Upper lobe of left lung (tissue), 6 donors: ENCODE measurements at regions not wholly inside any gene's neighbourhood (a gene's known extent, or its start where the extent isn't known, plus 50 kb on each side); places are given as distances from the start of the nearest gene placed in this dataset.
A peak's percentile ranks its signal among the peaks of the same experiment; 100 is the strongest.

ENCODE experiments used
- ATAC-seq, 2 donors: fragments of 200-7000 bp; cut with Tn5 transposase; one replicate each; pipeline ENCODE4 v1.9.1; 2022; ENCODE audit warnings: mild to moderate bottlenecking in 2 of 2, moderate library complexity in 2 of 2; ENCODE audit not compliant: low FRiP score in 2 of 2
- DNase-seq, 2 donors: peaks; one replicate each; pipeline ENCODE4 v3.0.0-alpha.2; 2019 to 2020
- H3K27ac ChIP-seq, 4 donors: fragments of 200-600 bp; sonication (generic); one replicate each; pipeline ENCODE4 v1.5.1; 2016 to 2019
- H3K27me3 ChIP-seq, 4 donors: fragments of 200-600 bp; sonication (generic); one replicate each; pipeline ENCODE4 v1.5.1; 2017 to 2019
- H3K36me3 ChIP-seq, 4 donors: fragments of 200-600 bp; sonication (generic); one replicate each; pipeline ENCODE4 v1.5.1; 2016 to 2019
- H3K4me1 ChIP-seq, 4 donors: fragments of 200-600 bp; sonication (generic); one replicate each; pipeline ENCODE4 v1.5.1; 2018 to 2019
- H3K4me3 ChIP-seq, 4 donors: fragments of 200-600 bp; sonication (generic); one replicate each; pipeline ENCODE4 v1.5.1; 2017 to 2019; ENCODE audit warnings: mild to moderate bottlenecking in 2 of 4, moderate library complexity in 1 of 4
- H3K9me3 ChIP-seq, 4 donors: fragments of 200-600 bp; sonication (generic); one replicate each; pipeline ENCODE4 v1.5.1; 2018 to 2019
- CTCF ChIP-seq, 6 experiments: fragments of 450-650 bp in 4 of 6; fragments of 200-600 bp in 2 of 6; sonication (generic) in 2 of 6; IDR thresholded peaks; one replicate each; pipeline ENCODE4 v1.5.1; 2016 to 2019; ENCODE audit warnings: antibody characterized with exemption in 6 of 6
- EP300 ChIP-seq, 4 donors: sonication (generic); formaldehyde crosslinking; IDR thresholded peaks; one replicate each; pipeline ENCODE4 v1.5.1; 2017; ENCODE audit warnings: antibody characterized with exemption in 4 of 4, control low read depth in 2 of 4
- POLR2A ChIP-seq, 4 donors: fragments of 450-650 bp; IDR thresholded peaks; one replicate each; pipeline ENCODE4 v1.5.1; 2016 to 2017; ENCODE audit warnings: antibody characterized with exemption in 4 of 4, mild to moderate bottlenecking in 2 of 4
- POLR2AphosphoS5 ChIP-seq, 2 donors: sonication (generic); formaldehyde crosslinking; IDR thresholded peaks; one replicate each; pipeline ENCODE4 v1.5.1; 2017; ENCODE audit warnings: antibody characterized with exemption in 2 of 2
- WGBS, 2 donors: methylation state at CpG; one replicate each; pipeline ENCODE4 v1.1.5; 2017 to 2018; 5-methylcytosine and 5-hydroxymethylcytosine counted together
- donor health status: DM: no; HTN: no; CAD: no; lungs with moderate emphysema.
- donor health status: DM: no; HTN: yes; CAD: no; lungs with severe emphysema.

- peak; percentile 16 to 53 for TF ChIP-seq POLR2AphosphoS5 (IDR thresholded peaks at IDR 0.05)
- no peak for TF ChIP-seq CTCF (IDR thresholded peaks at IDR 0.05)
- WGBS, 2 donors, result 68 to 79% methylated on average over 4 of the region's 4 CpGs
- Histone ChIP-seq H3K9me3 (no peaks in the 10 kb centered on the region), H3K36me3 (no peaks in the 10 kb centered on the region), H3K27ac (no peak overlapping the region), H3K4me1 (no peaks in the 10 kb centered on the region), H3K27me3 (no peaks in the 10 kb centered on the region), H3K4me3 (no peak overlapping the region)
- peak in 1 of 2 donors; percentile 15 for DNase-seq
- peak in 1 of 2 donors; percentile 77 for ATAC-seq
Observed at GRCh38 chr2:204170411-204170810, 233.8 kb downstream of the ICOS start.

GRCh38 chr2:204171432-204172144, 235.0 kb downstream of the ICOS start:
- DNase-seq (no peak), ATAC-seq (no peak)
- Histone ChIP-seq H3K27ac (no peak overlapping the region), H3K36me3 (no peaks in the 10 kb centered on the region), H3K9me3 (no peaks in the 10 kb centered on the region), H3K4me3 (no peak overlapping the region), H3K27me3 (no peaks in the 10 kb centered on the region), H3K4me1 (no peaks in the 10 kb centered on the region)
- 88 to 89% methylated on average over 6 of the region's 6 CpGs for WGBS, 2 donors
- no peak for TF ChIP-seq POLR2AphosphoS5 (IDR thresholded peaks at IDR 0.05)
- TF ChIP-seq CTCF (IDR thresholded peaks at IDR 0.05), result no peak
- TF ChIP-seq EP300 (IDR thresholded peaks at IDR 0.05), result no peak
- TF ChIP-seq POLR2A (IDR thresholded peaks at IDR 0.05), result no peak

GRCh38 chr2:204172145-204172600, 235.6 kb downstream of the ICOS start:
- Histone ChIP-seq H3K27ac (no peak overlapping the region), H3K4me1 (no peaks in the 10 kb centered on the region), H3K4me3 (no peak overlapping the region), H3K9me3 (no peaks in the 10 kb centered on the region), H3K27me3 (no peaks in the 10 kb centered on the region), H3K36me3 (no peaks in the 10 kb centered on the region)
- DNase-seq (no peak), ATAC-seq (no peak)
- TF ChIP-seq POLR2AphosphoS5 (IDR thresholded peaks at IDR 0.05), result no peak
- TF ChIP-seq POLR2A (IDR thresholded peaks at IDR 0.05), result no peak
- no peak for TF ChIP-seq EP300 (IDR thresholded peaks at IDR 0.05)
- TF ChIP-seq CTCF (IDR thresholded peaks at IDR 0.05), result no peak
- 69 to 74% methylated on average over 7 of the region's 7 CpGs for WGBS, 2 donors

GRCh38 chr2:204174034-204174433, 237.5 kb downstream of the ICOS start:
- DNase-seq, result no peak
- Histone ChIP-seq H3K36me3 (no peaks in the 10 kb centered on the region), H3K4me1 (no peaks in the 10 kb centered on the region), H3K27me3 (no peaks in the 10 kb centered on the region), H3K9me3 (no peaks in the 10 kb centered on the region), H3K4me3 (no peak overlapping the region), H3K27ac (no peak overlapping the region)
- 38 to 46% methylated on average over 2 of the region's 2 CpGs for WGBS, 2 donors
- no peak for ATAC-seq
- no peak for TF ChIP-seq EP300 (IDR thresholded peaks at IDR 0.05)

GRCh38 chr2:204175552-204176271, 239.1 kb downstream of the ICOS start:
- no peaks in the 10 kb centered on the region for H3K36me3 ChIP-seq
- no peak for DNase-seq
- no peak for TF ChIP-seq EP300 (IDR thresholded peaks at IDR 0.05)
- no peak for TF ChIP-seq POLR2AphosphoS5 (IDR thresholded peaks at IDR 0.05)
- TF ChIP-seq CTCF (IDR thresholded peaks at IDR 0.05), result no peak
- no peak for TF ChIP-seq POLR2A (IDR thresholded peaks at IDR 0.05)
- H3K9me3 ChIP-seq, result no peaks in the 10 kb centered on the region
- no peak overlapping the region for H3K27ac ChIP-seq
- WGBS, 2 donors, result 89 to 91% methylated on average over 4 of the region's 4 CpGs
- H3K27me3 ChIP-seq, result no peaks in the 10 kb centered on the region
- no peak for ATAC-seq
- no peak overlapping the region for H3K4me3 ChIP-seq
- no peaks in the 10 kb centered on the region for H3K4me1 ChIP-seq
